H1 (cell line): ENCODE measurements at regions not wholly inside any gene's neighbourhood (a gene's known extent, or its start where the extent isn't known, plus 50 kb on each side); places are given as distances from the start of the nearest gene placed in this dataset.

Experiments used
- CHD1 ChIP-seq: IDR thresholded peaks from 2 replicates; pipeline ENCODE4 v1.6.1; 2012; ENCODE audit warnings: low read depth, low read length, improper control_type of control experiment
- EGR1 ChIP-seq: IDR thresholded peaks from 2 replicates; pipeline ENCODE4 v1.6.1; 2011; ENCODE audit warnings: low read depth, low read length, borderline replicate concordance
- GABPA ChIP-seq: IDR thresholded peaks from 2 replicates; pipeline ENCODE4 v1.6.1; 2011; ENCODE audit warnings: mild to moderate bottlenecking, low read length, moderate library complexity, borderline replicate concordance; ENCODE audit not compliant: insufficient read depth
- KDM5A ChIP-seq: fragments of 200-600 bp; IDR thresholded peaks from 2 replicates; pipeline ENCODE4 v1.7.1; 2012; ENCODE audit warnings: mild to moderate bottlenecking, low read length, inconsistent platforms, mixed read lengths
- NRF1 ChIP-seq: IDR thresholded peaks from 2 replicates; pipeline ENCODE4 v1.6.1; 2011; ENCODE audit warnings: mild to moderate bottlenecking, low read depth, low read length, improper control_type of control experiment
- RXRA ChIP-seq: IDR thresholded peaks from 2 replicates; pipeline ENCODE4 v1.6.1; 2011; ENCODE audit warnings: low read depth, mild to moderate bottlenecking, low read length, moderate library complexity; ENCODE audit not compliant: insufficient read depth
- TF ChIP-seq, protein P1 (sequence below): fragments of 300-600 bp; sonication (generic); IDR thresholded peaks from 2 replicates; pipeline ENCODE4 v1.7.1; 2012; ENCODE audit warnings: low read length, moderate library complexity, mild to moderate bottlenecking, inconsistent platforms; ENCODE audit not compliant: insufficient replicate concordance
- TF ChIP-seq, protein P2 (sequence below): IDR thresholded peaks from 2 replicates; pipeline ENCODE4 v1.6.1; 2012; ENCODE audit warnings: inconsistent platforms

DNA sequence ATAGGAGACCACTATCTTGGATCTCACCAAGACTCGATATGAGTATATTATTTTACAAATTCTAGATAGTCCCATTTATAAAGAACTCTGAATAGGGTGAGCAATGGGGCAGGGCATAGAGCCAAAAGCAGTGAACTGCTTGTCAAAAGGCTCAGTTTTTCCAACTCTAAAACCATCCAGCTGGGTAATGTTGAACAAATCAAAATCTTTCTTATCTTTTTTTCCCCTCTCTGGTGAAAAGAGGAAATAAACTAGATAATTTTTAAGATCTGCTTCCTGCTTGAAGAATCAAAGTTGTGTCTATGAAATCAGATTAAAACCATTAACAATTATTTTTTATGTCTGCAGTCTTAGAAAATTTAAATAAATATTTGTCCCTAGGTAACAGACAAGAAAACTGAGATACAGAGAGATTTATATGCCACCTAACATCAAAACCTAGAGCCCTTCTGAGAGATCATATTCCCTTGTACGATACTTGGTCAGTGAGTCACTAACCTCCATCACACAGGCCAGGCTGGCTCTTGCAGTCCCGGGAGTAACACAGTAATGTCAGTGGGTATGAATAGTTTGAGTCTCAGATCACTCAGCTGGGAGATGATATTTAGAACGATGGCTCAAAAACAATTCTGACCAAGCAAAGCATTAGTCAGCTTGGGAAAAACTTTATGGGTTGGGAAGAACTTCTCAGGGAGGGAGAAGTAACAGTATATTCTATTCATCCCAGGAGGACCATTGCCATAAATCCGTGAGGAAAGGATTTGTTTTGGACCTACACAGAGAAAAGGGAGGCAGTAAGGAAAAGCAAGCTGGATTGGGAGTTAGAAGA, 178.8 kb downstream of the REEP3 start (continued):
- TF ChIP-seq, protein P1, sequence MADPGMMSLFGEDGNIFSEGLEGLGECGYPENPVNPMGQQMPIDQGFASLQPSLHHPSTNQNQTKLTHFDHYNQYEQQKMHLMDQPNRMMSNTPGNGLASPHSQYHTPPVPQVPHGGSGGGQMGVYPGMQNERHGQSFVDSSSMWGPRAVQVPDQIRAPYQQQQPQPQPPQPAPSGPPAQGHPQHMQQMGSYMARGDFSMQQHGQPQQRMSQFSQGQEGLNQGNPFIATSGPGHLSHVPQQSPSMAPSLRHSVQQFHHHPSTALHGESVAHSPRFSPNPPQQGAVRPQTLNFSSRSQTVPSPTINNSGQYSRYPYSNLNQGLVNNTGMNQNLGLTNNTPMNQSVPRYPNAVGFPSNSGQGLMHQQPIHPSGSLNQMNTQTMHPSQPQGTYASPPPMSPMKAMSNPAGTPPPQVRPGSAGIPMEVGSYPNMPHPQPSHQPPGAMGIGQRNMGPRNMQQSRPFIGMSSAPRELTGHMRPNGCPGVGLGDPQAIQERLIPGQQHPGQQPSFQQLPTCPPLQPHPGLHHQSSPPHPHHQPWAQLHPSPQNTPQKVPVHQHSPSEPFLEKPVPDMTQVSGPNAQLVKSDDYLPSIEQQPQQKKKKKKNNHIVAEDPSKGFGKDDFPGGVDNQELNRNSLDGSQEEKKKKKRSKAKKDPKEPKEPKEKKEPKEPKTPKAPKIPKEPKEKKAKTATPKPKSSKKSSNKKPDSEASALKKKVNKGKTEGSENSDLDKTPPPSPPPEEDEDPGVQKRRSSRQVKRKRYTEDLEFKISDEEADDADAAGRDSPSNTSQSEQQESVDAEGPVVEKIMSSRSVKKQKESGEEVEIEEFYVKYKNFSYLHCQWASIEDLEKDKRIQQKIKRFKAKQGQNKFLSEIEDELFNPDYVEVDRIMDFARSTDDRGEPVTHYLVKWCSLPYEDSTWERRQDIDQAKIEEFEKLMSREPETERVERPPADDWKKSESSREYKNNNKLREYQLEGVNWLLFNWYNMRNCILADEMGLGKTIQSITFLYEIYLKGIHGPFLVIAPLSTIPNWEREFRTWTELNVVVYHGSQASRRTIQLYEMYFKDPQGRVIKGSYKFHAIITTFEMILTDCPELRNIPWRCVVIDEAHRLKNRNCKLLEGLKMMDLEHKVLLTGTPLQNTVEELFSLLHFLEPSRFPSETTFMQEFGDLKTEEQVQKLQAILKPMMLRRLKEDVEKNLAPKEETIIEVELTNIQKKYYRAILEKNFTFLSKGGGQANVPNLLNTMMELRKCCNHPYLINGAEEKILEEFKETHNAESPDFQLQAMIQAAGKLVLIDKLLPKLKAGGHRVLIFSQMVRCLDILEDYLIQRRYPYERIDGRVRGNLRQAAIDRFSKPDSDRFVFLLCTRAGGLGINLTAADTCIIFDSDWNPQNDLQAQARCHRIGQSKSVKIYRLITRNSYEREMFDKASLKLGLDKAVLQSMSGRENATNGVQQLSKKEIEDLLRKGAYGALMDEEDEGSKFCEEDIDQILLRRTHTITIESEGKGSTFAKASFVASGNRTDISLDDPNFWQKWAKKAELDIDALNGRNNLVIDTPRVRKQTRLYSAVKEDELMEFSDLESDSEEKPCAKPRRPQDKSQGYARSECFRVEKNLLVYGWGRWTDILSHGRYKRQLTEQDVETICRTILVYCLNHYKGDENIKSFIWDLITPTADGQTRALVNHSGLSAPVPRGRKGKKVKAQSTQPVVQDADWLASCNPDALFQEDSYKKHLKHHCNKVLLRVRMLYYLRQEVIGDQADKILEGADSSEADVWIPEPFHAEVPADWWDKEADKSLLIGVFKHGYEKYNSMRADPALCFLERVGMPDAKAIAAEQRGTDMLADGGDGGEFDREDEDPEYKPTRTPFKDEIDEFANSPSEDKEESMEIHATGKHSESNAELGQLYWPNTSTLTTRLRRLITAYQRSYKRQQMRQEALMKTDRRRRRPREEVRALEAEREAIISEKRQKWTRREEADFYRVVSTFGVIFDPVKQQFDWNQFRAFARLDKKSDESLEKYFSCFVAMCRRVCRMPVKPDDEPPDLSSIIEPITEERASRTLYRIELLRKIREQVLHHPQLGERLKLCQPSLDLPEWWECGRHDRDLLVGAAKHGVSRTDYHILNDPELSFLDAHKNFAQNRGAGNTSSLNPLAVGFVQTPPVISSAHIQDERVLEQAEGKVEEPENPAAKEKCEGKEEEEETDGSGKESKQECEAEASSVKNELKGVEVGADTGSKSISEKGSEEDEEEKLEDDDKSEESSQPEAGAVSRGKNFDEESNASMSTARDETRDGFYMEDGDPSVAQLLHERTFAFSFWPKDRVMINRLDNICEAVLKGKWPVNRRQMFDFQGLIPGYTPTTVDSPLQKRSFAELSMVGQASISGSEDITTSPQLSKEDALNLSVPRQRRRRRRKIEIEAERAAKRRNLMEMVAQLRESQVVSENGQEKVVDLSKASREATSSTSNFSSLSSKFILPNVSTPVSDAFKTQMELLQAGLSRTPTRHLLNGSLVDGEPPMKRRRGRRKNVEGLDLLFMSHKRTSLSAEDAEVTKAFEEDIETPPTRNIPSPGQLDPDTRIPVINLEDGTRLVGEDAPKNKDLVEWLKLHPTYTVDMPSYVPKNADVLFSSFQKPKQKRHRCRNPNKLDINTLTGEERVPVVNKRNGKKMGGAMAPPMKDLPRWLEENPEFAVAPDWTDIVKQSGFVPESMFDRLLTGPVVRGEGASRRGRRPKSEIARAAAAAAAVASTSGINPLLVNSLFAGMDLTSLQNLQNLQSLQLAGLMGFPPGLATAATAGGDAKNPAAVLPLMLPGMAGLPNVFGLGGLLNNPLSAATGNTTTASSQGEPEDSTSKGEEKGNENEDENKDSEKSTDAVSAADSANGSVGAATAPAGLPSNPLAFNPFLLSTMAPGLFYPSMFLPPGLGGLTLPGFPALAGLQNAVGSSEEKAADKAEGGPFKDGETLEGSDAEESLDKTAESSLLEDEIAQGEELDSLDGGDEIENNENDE, result no peak
- TF ChIP-seq, protein P2, sequence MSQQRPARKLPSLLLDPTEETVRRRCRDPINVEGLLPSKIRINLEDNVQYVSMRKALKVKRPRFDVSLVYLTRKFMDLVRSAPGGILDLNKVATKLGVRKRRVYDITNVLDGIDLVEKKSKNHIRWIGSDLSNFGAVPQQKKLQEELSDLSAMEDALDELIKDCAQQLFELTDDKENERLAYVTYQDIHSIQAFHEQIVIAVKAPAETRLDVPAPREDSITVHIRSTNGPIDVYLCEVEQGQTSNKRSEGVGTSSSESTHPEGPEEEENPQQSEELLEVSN, result no peak
- TF ChIP-seq RXRA (no peak), EGR1 (no peak), NRF1 (no peak), GABPA (no peak), CHD1 (no peak), KDM5A (no peak)
